Activated T-cell treated with anti-CD3 and anti-CD28 coated beads, Interleukin-2, amount 50 U/mL, for 48 hours (primary cell): ENCODE measurements at regions not wholly inside any gene's neighbourhood (a gene's known extent, or its start where the extent isn't known, plus 50 kb on each side); places are given as distances from the start of the nearest gene placed in this dataset.
"Not testable (repeated sequence)": the region's sequence is repeated elsewhere in the genome, so short reads cannot be mapped to it uniquely, and the experiment has no call there.

Experiments used
- DNase-seq, 2 experiments: peaks; one replicate each; pipeline ENCODE4 v3.0.0-alpha.2; 2020

GRCh38 chr16:64718486-64718885 lies 403.4 kb downstream of the CDH11 start:
- DNase-seq, result no peak

DNA sequence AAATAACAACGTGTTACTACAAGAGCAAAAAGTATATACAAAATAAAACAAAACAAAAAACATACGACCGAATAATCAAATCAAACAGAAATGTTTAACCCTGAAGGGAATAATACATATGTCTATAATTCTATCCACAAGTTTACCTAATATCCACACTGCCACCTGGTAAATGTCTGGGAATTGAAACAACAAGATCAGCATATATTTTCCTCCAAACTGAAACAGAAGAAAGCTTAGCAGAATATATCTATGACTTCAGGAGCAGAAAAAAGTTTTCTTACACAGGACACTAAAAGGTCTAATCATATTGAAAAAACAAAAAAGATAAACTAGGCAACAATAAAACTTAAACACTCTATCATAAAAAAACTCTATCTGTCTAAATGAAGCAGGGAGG lies 404.0 kb downstream of the CDH11 start:
- DNase-seq, result no peak

DNA sequence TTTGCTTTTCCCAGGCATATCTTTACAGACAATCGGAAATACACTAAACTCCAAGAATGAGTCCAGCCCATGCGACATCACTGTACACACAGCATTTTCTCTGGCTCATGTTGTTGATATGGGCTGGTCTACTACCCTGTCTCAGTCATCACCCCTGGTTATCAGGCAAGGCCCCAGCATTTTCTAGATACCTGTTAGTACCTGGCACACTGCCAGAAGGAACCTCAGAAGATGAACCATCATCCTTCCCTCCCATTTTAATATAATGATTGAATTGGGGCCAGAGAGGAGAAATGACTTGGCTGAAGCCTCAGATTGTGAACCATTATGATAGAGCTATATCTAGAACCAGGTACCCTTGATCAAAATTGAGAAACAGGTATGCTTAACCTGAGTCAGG lies 406.2 kb downstream of the CDH11 start:
- no peak for DNase-seq

DNA sequence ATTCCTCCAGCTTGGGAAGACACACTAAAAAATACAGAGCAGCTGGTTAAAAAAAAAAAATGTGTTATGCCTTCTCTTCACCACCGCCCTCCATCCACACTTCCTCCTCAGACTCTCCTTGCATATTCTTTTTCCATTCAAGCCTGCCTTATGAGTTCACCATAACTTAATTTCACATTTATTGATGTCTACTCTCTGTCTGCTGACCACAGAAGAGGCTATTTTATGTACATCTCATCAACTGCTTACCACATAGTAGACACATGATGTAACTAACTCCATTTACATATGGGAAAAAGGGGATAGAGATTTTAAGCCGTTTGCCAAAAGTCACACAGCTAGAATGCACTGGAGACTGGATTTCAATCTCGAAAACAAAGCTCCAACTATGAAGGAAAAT lies 409.8 kb downstream of the CDH11 start:
- DNase-seq, result no peak

- no peak for DNase-seq
Observed at GRCh38 chr16:64711596-64711995, 410.3 kb downstream of the CDH11 start.

DNA sequence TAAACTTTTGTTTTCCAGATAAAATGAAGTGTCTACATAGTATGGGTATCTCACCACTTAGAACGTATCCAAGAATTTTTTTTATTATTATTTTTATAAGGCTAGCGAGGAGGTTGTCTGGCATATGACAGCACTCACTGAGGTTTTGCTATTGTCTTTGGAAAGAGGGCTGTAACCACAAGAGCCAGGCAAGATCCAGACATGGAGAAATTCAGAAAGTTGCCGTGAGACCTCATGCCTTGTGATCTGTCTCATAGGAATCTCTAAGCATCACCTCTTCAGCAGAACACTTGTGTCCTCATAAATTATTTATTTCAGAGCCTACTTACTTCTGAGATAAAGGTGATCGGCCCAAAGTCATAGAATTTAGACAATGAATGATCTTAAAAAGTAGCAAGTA lies 410.8 kb downstream of the CDH11 start:
- no peak for DNase-seq

- DNase-seq, result no peak
Observed at GRCh38 chr16:64705443-64705842, 416.4 kb downstream of the CDH11 start.

GRCh38 chr16:64704386-64704785 lies 417.5 kb downstream of the CDH11 start:
- no peak for DNase-seq

DNA sequence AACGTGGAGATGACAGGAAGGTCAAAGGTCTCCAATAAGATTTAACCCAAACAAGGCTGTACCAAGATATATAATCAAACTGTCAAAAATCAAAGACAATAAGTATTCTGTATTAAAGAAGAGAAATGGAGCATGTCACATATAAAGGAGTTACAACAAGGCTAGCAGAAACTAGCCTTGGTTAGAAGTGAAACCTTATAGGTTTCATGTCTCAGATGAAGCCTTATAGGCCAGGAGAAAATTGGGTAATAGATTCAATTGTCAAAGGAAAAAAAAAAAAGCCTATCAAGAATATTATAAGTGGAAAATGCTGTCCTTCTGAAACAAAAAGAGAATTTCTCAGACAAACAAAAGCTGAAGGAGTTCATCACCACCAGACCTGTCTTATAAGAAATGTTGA lies 419.4 kb downstream of the CDH11 start:
- no peak for DNase-seq

GRCh38 chr16:64700628-64701027 lies 421.2 kb downstream of the CDH11 start:
- DNase-seq, result no peak

DNA sequence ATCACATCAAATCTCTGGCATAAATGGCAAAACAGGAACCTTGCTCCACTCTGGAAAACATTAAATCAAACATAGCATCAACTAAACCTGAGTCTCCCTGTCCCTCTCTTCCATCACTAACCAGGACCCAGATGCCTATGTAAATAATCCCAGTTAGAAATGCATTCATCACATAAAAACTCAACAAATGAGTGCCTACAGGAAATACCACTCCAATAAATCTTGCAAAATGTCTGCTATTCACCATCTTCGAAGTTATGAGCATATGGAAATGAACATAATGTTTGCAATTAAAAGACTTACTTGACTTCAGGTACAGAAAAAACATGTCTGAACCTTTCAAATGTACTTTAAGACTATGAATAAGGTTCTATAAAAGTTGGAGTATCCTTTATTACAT lies 425.0 kb downstream of the CDH11 start:
- no peak for DNase-seq

DNA sequence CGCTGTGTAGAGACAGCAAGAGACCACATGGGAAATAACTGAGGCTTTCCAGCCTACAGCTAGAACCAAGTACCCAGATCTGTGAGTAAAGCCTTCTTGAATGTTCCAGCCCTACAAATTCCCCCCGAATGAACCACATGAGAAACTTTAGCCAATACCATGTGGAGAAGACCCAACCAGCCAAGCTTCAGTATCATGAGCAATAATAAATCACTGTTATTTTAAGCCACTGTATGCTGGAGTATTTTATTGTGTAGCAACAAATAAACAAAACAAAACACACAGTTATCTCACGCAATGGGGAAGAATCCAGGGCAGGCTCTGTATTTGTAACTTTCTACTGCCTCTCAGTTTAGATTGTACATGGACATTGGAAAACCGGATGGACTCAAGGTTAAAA lies 426.2 kb downstream of the CDH11 start:
- DNase-seq, result no peak

GRCh38 chr16:64693946-64694345 lies 427.9 kb downstream of the CDH11 start:
- DNase-seq, result no peak

GRCh38 chr16:64687786-64688185 lies 434.1 kb downstream of the CDH11 start:
- DNase-seq, result no peak

- no peak for DNase-seq
Observed at GRCh38 chr16:64687123-64687522, 434.7 kb downstream of the CDH11 start.

DNA sequence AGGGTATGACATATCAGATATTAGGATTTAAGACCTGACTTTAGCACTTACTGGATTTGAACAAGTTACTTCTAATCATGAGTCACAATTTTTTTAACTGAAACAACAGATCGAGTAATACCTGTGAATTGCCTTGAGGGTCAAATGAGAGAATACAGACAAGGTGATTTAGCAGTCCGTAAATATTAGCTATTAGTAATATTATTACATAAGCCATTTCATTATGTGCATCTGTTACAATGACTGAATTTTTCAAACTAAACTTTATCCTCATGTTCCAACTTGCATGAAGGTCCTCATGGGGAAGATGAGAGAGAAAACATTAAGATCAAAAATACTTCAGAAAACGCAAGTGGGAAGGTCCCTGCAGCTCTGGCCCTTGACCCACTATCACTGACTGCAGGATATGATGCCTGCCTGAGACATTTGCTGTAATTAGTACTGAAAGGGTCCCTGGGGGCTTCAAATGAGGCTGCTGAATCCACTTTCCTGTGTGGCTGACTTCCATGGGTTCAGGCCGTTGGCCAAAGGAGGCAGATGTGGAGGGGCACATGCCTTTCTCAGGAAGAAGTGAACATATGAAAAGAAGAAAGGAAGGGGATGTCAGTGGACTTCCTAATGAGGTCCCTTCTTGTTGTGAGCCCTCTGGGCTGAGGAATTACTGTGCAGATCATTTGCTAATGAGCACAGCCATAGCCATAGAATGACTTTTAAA lies 441.7 kb downstream of the CDH11 start:
- DNase-seq, result no peak

- DNase-seq, result no peak
Observed at GRCh38 chr16:64669573-64669972, 452.3 kb downstream of the CDH11 start.

- no peak for DNase-seq
Observed at GRCh38 chr16:64667334-64667877, 454.5 kb downstream of the CDH11 start.

DNA sequence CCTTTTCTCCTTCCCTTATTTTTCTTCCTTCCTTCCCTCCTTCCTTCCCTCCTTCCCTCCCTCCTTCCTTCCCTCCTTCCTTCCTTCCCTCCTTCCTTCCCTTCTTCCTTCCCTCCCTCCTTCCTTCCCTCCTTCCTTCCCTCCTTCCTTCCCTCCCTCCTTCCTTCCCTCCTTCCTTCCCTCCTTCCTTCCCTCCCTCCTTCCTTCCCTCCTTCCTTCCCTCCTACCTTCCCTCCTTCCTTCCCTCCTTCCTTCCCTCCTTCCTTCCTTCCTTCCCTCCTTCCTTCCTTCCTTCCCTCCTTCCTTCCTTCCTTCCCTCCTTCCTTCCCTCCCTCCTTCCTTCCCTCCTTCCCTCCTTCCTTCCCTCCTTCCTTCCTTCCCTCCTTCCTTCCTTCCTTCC lies 459.6 kb downstream of the CDH11 start:
- not testable (repeated sequence) for DNase-seq

- no peak for DNase-seq
Observed at GRCh38 chr16:64659866-64660265, 462.0 kb downstream of the CDH11 start.

DNA sequence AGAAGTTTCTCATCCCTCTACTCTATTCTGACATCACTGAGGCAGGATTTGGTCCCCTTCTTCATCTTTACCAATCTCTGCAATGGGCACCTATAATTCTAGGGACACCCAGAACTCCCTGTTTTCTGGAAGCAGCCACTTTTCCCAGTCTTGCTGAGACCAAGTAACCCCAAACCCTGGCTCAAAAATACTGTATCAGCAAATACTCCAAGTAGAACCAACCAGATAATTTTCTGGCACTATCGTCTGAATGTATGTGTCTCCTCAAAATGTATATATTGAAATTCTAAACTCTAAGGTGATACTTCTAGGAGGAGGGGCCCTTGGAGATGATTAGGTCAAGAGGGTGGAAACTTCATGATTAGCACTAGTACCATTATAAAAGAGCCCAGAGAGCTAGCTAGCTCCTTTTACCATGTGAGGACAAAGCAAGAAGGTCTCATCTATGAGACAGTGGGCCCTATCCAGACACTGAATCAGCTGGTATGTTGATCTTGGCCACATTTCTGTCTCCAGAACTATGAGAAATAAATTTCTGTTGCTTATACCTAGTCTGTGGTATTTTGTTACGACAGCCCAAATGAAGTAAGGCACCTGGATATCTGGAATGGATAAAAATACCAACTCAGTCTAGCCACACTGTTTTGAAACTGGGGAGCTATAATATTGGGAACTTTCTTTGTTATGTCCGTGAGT lies 464.4 kb downstream of the CDH11 start:
- DNase-seq, result no peak

DNA sequence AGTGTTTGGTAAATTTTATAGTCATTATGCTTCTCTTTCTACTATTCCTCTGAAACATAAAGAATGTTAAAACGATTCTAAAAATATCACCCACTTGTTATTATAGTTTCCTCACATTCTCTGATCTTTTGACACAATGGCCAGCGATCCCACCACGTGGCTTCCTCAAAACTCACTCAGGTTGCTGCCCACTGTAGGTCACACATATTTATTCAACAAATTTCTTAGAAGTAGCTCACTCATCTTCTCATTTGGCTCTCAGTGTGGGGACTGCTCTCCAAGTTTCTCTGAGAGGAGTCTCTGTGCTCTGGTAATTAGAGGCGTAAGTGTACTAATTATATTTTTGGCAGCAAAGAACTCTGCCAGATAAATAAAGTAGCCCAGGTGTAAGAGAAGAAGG lies 465.4 kb downstream of the CDH11 start:
- no peak for DNase-seq

DNA sequence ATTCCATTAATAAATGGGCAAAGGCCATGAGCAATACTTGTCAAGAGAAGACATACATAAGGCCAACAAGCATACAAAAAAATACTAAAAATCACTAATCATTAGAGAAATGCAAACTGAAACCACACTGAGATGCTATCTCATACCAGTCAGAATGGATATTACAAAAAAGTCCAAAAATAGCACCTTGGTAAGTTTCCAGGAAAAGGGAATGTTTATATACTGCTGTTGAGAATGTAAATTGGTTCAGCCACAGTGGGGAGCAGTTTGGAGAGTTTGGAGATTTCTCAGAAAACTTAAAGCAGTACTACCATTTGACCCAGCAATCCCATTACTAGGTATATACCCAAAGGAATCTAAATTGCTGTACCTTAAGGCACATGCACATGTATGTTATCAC lies 467.7 kb downstream of the CDH11 start:
- DNase-seq, result no peak

- no peak for DNase-seq
Observed at GRCh38 chr16:64648282-64648681, 473.6 kb downstream of the CDH11 start.

DNA sequence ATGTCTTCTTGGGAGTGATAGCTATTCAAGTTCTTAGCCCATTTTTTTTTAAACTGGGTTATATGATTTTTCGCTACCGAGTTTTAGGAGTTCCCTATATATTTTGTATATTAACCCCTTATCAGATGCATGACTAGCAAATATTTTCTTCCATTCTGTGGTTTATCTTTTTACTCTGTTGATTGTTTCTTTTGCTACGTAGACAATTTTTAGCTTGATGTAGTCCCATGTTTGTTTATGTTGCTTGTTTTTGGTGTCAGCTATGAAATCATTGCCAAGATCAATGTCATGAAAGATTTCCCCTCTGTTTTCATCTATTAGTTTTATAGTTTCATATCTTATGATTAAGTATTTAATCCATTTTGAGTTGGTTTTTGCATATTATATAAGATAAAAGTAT lies 480.5 kb downstream of the CDH11 start:
- no peak for DNase-seq
